NCI-H1092 treated with DMSO at 0.1 percent for 48 hours (cell line): ENCODE measurements at regions not wholly inside any gene's neighbourhood (a gene's known extent, or its start where the extent isn't known, plus 50 kb on each side); places are given as distances from the start of the nearest gene placed in this dataset.
A peak's percentile ranks its signal among the peaks of the same experiment; 100 is the strongest.

Experiments
- DNase-seq: peaks from one replicate; lab custom pipeline; 2025; lab: John Stamatoyannopoulos, UW

DNA sequence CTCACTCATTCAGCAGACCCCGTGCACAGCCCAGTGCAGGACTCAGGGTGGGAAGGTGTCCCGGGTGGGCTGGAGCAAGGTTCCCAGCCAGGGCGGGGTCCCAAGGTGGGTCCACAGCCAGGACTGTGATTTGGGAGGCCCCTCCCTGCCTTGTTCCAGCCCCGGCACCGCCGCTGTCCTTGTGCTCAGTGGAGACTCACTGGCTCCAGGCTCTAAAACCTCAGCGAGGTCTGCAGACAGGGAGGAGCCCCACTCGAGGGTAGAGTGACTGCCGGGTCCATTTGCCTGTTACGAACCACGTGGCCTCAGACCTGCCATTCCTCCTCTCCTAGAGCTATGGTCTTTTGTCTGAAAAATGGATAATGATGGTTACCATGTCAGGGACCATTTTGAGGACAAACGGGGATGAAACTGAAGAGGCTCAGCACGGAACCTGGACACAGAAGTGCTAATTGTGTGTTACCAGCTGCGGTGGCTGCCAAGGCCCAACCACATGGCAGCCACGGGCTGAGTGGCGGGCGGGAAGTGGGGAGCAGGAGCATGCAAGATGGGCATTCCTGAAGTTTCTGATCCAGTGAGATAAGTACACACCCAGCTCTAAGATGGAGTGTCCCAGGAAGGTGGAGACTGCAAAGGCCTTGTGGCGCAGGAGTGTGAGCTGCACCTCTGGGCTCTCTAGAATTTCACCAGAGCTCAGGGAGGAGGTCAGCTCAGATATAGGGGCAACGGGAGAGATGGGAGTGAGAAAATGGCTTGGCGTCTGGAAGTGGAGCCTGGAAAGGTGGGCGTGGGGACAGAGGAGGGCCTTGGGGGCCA is 317.6 kb downstream of the SEC14L1 start:
- no peak for DNase-seq

DNA sequence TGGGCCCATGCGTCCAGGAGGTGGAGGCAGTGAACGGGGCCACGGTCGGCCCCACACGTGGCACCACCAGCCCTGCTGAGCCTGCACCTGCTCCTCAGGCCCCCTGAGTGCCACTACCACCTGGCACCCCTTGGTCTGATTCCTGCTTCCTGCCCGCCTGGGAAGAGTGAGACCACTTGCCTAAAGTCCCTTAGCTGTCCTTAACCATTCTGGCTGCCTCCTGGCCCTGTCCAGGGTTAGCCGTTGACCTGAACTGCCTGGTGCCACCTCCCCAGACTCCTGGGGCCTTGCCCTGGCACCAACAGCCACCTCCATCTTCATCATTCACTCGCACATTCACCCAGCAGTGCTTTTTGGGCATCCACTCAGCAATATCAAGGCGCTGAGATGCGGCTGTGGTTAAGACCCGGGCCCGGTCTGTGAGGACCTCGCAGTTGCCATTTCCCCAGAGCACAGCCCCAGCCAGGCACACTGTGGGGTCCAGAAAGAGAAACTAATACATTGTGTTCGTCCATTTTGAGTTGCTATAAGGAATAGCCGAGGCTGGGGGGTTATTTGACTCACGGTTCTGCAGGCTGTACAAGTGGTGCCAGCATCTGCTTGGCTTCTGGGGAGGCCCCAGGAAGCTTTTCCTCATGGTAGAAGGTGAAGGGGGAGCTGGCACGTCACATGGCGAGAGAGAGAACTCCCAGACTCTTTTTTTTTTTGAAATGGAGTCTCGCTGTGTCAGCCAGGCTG is 318.4 kb downstream of the SEC14L1 start:
- no peak for DNase-seq

DNA sequence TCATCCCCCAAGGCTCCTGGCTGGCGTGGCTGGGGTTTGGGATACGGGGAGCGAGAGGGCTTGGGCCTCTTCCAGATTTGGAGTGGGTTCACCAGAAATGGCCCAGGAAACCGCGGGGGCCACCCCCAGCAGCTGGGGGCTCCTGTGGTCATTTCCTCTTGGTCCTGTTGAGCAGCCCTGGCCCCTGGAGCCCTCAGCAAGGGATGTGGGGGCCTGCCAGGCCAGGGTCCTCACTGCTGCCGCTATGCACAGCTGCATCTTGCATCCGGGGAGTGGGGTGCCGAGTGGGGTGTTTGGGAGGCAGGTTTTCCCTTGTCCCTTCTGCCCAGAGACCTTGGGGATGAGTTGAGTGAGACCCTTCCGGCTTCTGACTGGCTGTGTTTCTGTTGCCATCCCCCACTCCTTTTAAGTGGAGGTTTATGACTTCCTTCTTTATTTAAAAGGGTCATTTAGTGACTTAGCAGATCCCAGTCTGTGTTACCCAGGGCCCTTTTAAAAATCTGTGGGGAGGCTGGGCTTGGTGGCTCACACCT is 319.8 kb downstream of the SEC14L1 start:
- no peak for DNase-seq

DNA sequence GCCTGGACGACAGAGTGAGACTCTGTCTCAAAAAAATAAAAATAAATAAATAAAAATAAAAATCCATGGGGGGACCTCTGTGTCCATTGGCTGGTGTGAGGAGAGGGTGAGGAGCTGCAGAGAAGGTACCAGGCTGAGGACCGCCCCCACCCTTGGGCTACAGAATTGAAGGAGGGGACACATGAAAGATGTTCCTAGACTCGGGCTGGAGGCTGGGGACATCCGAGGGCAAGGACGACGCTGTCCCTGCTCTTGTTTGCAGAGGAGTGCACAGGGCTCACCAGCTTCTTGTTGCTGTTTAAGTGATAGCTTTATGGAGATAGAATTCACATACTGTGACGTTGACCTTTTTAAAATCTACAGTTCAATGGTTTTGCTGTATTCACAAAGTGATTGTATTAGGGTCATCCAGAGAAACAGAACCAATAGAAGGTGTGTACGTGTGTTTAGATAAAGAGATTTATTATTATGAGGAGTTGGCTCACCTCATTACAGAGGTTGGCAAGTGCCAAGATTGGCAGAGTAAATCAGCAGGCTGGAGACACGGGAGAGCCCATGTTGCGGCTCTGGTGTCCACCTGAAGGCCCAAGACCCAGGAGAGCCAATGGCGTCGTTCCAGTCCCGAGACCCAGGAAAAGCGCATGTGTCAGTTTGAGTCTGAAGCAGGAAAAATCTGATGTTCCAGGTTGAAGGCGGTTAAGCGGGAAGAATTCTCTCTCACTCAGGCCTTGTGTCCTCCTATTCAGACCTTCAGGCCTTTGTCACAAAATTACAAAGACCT is 320.7 kb downstream of the SEC14L1 start:
- peak; percentile 18 for DNase-seq

DNA sequence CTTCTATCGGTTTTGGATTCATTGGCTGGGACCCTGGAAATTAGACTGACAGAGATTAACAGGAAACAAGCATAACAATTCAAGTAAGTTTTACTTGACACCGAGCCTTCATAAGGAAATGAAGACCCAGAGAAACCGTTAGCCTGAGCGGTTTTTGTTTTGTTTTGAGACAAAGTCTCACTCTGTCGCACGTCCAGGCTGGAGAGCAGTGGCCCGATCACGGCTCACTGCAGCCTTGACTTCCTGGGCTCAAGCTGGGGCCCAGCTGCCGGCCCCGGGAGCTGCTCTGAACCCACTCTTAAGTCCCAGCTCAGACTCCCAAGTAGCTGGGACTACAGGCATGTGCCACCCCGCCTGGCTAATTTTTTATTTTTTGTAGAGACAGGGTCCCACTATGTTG is 321.3 kb downstream of the SEC14L1 start:
- no peak for DNase-seq

DNA sequence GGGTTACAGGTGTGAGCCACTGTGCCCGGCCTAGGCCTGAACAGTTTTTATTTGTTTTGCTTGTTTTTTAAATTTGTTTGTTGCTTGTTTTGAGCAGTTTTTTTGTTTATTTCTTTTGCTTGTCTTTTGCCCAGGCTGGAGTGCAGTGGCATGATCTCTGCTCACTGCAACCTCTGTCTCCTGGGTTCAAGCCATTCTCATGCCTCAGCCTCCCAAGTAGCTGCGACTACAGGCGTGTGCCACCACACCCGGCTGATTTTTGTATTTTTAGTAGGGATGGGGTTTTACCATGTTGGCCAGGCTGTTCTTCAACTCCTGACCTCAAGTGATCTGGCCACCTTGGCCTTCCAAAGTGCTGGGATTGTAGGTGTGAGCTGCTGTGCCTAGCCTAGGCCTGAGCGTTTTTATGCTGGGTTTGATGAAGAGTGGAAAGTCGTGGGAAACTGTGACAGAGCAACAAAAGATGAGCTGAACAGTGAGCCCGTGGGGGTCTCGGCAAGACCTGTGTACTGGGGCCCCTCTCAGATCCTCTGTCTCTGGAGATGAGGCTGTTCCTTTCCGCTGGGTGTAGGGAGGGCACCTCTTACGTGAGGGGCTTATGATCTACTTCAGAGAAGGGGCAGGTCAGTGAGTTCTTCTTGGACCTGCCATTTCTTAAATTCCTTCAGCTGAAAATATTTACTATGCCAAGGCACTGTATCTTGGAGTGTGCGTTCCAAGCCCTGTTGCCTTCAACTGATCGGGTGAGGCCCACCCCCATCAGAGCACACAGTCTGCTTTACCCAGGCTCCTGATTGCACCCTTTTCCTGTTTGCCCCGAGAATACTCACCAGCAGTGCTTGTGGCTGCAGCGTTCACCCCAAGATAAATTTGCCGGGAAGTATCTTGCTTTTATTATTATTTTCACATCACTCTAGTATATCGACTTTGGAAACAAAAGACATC is 322.1 kb downstream of the SEC14L1 start:
- DNase-seq: no peak

DNA sequence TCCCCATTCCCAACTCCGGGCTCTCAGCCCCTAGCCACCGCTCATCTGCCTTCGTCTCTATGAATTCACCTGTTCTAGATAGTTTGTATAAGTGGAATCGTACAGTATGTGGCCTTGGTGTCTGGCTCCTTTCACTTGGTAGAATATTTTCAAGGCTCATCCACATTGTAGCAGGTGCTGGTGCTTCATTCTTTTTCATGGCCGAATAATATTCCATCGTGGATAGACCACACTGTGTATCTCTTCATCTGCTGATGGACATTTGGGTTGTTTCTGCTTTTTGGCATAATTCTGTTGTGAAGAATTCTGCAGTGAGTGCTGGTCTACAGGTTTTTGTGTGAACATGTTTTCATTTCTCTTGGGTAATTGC is 324.2 kb downstream of the SEC14L1 start:
- no peak for DNase-seq

DNA sequence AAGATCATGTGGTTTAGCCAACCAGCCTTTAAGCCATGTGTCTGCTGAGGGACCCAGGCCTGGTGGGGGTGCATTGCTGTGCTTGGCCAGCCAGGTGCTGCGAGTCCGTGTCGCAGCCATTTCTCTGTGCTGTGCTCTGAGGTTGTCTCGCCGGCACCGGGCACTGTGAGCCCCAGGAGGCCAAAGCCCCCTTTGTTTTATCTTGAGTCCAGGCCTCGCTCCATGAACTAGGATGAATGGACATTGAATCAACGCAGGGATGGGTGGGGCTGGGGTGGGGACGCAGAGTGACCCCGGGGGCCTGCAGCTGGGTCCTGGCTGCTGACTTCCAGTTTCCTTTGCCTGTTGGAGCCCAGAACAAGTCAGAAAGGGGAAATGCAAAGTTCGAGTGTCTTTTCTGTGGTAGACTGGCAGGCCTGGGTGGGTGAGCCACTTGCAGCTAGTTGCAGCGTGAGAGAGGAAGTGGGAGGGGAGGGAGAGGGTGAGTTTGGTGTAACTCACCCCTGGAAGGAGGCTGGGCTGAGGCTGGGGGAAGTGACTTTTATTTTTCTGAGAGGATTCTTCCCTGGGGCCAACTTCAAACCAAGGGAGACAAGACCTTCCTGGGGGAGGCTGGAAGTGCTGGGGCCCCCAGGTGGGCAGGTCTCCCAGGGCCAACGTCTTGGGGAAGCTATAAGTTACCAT is 324.7 kb downstream of the SEC14L1 start:
- DNase-seq: no peak

DNA sequence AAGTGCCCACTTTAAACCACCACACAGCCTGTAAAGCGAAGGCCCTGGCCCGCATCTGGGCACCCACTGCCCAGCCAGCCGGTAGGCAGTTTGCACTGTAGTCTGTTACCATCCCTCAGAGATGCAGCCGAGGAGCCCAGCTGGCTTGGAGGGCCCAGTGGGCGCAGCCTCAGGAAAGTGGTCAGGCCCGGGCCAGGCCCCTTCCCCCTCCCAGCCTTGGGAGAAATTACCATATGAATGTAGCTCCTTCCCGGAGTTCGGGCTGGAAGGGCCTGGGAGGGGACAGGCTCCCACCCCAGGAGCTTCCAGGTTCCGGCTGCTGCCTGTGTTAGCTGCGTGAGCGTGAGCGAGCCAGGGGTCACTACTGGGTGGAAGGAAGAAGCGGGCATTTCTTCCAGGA is 325.4 kb downstream of the SEC14L1 start:
- DNase-seq: no peak

DNA sequence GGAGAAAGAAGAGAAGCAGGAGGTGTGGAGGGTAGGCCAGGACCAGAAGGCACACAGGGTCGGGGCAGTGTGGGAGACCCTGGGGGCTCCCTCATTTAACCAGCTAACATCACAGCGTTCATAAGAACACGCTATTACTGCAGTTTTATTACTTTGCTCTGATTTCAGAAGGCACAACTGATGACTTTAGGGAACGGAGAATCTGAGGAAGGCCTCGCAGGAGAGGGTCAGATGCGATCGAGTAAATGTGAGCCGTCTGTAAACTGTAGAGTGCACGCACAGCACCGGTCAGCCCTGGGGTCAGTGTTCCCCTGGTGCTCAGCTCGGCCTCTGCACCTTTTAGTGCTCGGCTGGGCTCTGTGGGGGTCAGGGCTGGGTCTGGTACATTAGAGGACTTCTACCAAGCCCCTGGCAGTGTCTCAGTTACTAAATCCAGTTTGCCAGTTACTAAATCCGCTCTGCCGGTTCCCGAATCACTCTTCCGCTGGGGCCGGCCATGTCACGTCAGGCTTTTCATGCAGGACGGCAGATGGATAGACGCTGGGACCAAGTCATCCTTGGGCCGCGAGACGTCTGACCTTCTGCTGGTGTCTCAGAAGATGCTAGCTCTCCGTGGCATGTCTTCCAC is 325.9 kb downstream of the SEC14L1 start:
- DNase-seq: no peak

DNA sequence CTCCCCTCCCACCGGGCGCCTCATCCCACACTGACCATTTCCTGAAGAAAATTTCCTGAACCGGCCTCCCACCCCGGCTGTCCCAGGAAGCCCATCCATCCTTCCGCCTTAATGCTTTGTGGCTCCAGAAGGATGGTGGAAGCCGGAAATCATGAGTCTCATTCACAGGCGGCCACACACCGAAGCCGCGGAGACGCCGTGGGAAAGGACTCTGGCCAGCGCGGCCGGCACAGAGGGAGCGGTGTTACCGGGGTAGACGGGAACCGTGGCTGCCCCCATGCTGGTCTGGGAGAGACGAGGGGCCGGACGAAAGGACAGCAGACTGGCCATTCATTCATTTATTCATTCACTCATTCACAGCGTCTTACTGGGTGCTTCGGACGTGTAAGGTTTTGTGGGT is 326.8 kb downstream of the SEC14L1 start:
- DNase-seq: no peak

DNA sequence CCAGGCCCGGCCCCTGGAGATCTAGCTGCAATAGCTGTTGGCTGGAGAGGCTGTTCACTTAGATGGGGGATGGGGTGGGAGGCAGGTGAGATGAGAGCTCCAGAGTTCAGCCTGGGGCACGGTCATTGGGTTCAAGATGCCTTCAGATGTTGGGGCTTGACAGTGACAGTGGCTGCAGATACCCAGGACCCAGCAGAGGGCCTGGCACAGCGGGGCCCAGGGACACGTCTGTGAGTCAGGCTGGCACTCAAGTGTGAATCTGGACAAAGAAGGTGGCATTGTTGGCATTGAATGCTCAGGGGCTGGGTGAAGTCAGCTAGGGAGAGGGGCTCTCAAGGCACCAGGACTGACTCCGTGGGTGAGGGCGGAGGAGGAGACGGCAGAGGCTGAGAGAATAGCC is 328.1 kb downstream of the SEC14L1 start:
- DNase-seq: no peak

DNA sequence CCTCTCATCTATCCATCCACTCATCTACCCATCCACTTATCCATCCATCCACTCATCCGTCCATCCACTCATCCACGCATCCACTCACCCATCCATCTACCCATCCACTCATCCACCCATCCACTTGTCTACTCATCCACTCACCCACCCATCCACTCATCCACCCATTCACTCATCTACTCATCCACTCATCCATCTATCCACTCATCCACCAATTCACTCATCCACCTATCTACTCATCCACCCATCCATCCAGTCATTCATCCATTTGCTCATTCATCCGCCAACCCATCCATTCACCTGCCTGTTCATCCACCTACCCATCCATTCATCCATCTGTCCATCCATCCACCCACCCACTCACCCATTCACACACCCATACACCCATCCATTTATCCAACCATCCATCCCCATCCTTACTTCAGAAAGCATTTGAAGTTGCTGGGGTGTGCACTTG is 329.6 kb downstream of the SEC14L1 start:
- DNase-seq: no peak

DNA sequence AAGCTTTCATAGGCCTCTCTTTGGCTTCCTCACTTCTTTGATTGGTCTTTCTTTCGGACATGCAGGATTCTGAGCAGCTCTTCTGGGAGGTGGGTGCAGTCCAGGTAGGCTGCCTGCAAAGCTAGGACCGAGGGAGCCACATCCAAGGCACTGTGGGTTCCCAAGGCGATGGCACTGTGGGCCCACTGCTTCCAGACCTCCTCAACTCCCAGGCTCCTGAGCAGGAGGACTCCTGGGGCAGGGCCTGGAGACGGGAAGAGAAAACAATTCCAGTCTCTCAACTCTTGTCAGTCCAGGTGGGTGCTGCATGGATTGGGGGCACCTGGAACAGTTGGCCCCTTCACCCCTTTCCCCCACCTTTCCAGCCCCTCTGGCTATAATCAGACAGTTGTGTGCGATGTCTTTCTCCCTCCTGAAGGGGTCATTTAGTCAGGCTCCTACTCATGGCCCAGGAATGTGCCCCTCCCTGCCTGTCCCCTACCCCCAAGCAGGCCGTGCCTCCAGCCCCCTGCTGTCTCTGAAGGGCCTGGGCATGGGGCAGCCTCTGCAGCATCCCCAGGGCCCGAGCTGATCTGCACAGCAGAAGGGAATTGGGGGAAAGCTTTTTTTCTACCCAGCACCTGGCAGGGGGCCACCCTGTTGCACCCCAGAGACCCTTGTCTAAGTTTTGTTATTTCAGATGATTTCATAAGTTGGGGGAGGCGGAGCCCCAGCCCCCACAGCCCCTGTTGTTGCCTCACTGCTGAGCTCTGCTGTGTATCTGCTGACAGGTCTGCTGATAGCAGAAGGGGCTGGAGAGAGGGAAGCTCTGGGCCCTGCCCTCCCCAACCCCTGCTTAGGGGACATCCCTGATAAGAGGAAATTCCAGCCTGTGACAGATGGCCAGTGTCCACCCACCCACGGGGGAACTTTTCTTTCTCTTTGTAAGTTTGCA is 330.3 kb downstream of the SEC14L1 start:
- no peak for DNase-seq

DNA sequence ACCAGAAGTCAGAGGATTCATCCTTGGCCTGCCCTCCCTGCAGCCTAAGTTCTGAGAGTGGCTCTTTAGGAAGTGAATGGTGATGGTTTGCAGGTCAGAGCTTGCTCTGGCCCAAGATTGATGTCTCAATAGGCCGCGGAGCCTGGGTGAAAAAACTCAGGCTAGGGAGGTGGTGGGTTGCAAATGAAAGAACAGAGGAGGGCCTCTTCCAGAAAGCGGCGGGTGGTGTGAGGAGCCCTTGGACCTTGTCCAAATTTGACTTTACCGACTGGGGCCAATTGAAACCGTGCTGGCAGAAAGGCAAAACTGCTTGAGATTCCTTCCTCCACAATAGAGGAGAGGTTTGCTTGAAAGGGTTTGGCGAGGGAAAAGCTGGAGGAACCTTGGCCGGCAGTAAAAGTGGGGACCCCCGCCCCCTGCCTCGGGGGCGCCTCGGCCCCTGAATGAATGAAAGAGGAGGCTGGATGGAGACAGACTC is 331.3 kb downstream of the SEC14L1 start:
- peak; percentile 79 for DNase-seq

DNA sequence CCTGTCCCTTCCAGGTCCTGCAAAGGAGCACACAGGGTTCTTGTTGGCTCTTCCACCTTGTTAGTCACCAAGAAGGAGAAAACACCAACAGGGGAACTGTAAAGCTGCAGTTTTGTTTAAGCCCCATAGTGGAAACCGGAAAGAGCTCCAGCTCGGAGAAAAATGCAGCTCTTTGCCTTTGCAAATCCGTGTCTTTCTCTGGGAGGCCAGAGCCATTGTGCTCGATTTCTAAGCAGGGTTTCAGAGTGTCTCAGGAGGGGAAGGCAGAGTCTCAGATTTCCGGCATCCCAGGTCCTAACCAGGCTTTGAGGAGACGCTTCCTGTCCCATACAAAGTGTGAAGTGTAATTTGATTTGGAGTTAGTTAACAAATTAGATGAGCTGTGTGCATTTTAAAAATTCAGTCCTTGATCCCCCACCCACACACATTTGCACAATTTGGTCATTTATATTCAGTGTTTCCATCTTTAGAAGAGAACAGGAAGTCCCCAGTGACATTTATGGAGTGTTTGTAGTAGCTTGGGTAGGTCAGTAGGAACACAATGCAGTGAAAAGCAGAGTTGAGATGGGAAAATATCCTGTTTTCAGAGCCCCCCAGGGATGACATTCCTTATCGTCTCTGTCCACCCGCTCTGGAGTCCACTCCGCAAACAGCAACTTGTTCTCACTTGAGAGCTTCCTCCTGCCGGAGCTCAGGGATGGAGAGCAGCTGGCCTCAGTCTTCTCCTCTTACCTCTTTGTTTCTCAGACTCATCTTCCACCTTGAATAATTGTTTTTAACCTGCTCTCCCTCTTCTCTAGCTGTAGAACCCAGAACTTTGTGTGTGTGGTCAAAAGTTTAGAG is 331.9 kb downstream of the SEC14L1 start:
- peak; percentile 53 for DNase-seq

DNA sequence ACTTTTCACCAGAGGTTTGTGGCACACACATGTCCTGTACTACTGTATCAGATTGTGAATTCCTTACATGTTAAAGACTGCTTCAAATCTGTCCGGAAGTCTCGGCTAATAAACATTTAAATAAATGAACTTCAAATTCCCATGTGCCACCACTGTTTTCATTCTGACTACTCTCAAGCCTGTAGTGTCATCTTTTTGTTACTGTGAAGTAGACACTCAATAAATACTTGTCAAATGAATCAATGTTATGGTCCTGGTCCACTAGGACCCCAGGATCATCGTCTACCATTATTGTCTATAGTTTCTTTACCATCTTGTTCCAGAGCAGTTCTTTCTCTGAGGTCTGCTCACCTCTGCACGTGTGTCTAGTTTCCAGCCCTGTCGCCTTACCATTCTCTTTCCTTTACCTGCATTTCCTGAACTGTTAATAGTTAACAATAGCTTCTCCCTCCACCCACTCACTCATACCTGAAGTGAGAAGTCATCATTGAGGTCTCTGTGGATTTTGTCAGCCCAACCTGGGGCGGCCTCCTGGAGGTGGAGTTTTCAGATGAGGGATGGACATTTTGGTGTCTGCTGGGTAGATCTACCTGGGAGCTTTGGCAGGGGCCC is 333.0 kb downstream of the SEC14L1 start:
- no peak for DNase-seq
